ENCODE measurements at regions not wholly inside any gene's neighbourhood (a gene's known extent, or its start where the extent isn't known, plus 50 kb on each side); places are given as distances from the start of the nearest gene placed in this dataset.

DNA sequence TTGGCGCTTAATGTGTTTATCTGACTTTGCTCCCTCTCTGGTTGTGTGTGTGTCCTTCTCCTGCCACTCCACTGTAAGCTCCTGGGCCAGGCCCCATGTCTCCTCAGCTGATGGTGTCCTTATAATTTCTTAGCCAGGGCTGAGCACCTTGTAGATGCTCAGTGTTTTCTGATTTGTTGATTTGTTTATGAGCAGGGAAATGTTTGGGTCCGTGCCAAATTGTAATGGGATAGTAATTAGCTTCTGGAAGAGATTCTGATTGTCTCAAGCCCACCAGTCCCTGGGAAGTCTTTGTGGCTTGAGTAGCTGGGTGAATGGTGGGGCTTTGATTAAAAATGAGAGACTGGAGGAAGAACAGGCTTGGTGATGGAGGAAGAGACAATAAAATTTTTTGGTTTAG, 270.5 kb downstream of the MYCN start:
- H3K36me3 ChIP-seq (ENCODE audit: insufficient read depth, low read length), result no peaks in the 10 kb centered on the region
- no peaks in the 10 kb centered on the region for H3K9me3 ChIP-seq (ENCODE audit: low read length)
- H3K4me1 ChIP-seq (ENCODE audit: insufficient read depth, low read length), result no peaks in the 10 kb centered on the region

DNA sequence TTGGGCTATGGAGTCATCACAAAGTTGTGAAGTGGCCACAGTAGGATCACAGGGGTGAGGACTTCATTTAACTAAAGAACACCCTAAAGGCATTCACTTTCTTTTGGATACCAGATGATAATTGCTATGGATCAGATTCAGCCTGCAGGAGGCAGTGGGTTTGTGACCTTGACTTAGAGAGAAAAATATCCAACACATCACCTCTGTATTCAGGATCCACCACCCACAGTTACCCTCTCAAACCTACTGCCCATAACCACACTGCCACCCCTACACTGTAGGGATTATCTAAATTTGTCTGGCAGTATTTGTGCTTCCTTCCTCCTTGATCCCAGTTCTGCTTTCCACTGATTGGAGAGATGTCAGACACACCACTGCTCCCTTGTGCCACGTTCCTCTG, 269.4 kb downstream of the MYCN start:
- Histone ChIP-seq H3K27me3 (ENCODE audit: control insufficient read depth in 1 of 2, insufficient read depth in 2 of 2, low read length in 2 of 2) (no peaks in the 10 kb centered on the region), H3K4me3 (ENCODE audit: low read depth in 1 of 2, low read length in 2 of 2) (no peak overlapping the region), H3K9me3 (ENCODE audit: low read length) (no peaks in the 10 kb centered on the region), H3K9ac (ENCODE audit: low read length) (no peak overlapping the region), H3K27ac (ENCODE audit: low read depth, low read length) (no peak overlapping the region), H3K4me1 (ENCODE audit: insufficient read depth, low read length) (no peaks in the 10 kb centered on the region), H3K36me3 (ENCODE audit: insufficient read depth, low read length) (no peaks in the 10 kb centered on the region)

More for the DNA sequence above, 270.5 kb downstream of the MYCN start:
- H3K27me3 ChIP-seq (ENCODE audit: control insufficient read depth in 1 of 2, insufficient read depth in 2 of 2, low read length in 2 of 2), result no peaks in the 10 kb centered on the region
- no peak overlapping the region for H3K9ac ChIP-seq (ENCODE audit: low read length)
- H3K4me3 ChIP-seq (ENCODE audit: low read depth in 1 of 2, low read length in 2 of 2), result no peak overlapping the region
- H3K27ac ChIP-seq (ENCODE audit: low read depth, low read length), result no peak overlapping the region

DNA sequence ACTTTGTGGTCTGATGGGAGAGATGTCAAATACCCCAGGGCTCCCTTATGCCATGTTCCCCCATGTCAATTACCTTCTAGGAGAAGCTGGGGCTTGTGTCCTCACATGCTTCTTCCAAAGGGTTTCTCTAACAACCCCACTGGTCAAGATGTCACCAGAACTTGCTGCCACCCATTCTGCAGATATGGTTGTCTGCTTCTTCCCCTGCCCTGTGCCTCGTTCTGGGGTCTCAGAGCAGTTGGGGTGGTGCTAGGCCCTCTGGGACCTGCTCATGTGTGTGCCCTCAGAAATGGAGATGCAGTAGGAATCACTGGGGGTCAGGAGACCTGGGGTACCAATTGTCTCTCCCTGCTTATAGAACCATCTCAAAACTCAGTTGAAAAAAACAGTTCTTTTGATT, 268.6 kb downstream of the MYCN start:
- Histone ChIP-seq H3K4me3 (ENCODE audit: low read depth in 1 of 2, low read length in 2 of 2) (no peak overlapping the region), H3K4me1 (ENCODE audit: insufficient read depth, low read length) (no peaks in the 10 kb centered on the region), H3K36me3 (ENCODE audit: insufficient read depth, low read length) (no peaks in the 10 kb centered on the region), H3K9me3 (ENCODE audit: low read length) (no peaks in the 10 kb centered on the region), H3K9ac (ENCODE audit: low read length) (no peak overlapping the region), H3K27ac (ENCODE audit: low read depth, low read length) (no peak overlapping the region), H3K27me3 (ENCODE audit: control insufficient read depth in 1 of 2, insufficient read depth in 2 of 2, low read length in 2 of 2) (no peaks in the 10 kb centered on the region)

DNA sequence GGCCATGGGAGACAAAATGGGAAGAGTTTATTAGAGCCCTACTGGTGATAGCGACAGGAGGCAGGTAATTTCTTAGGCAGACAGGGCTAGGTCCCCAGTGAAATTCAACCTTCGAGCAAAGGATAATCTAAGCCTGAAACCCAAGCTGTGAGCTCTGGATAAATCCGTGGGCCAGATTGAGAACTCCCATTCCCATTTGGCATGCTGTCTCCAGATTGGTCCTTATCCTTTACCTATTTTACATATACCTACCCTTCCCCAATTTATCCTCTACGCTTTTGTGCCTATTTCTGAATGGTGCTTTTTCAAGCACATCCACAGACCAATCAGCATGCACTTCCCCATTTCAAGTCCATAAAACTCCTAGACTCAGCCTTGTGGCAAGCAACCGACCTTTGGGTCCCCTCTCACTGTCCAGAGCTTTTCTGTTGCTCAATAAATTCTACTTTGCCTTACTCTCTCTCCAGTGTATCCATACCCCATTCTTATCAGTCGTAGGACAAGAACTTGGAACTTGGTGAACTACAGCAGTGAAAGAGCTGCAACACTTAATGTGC, 268.0 kb downstream of the MYCN start:
- H3K27me3 ChIP-seq (ENCODE audit: control insufficient read depth in 1 of 2, insufficient read depth in 2 of 2, low read length in 2 of 2), result no peaks in the 10 kb centered on the region
- no peaks in the 10 kb centered on the region for H3K9me3 ChIP-seq (ENCODE audit: low read length)
- H3K9ac ChIP-seq (ENCODE audit: low read length), result no peak overlapping the region
- no peaks in the 10 kb centered on the region for H3K36me3 ChIP-seq (ENCODE audit: insufficient read depth, low read length)
- no peaks in the 10 kb centered on the region for H3K4me1 ChIP-seq (ENCODE audit: insufficient read depth, low read length)
- H3K4me3 ChIP-seq (ENCODE audit: low read depth in 1 of 2, low read length in 2 of 2), result no peak overlapping the region
- no peak overlapping the region for H3K27ac ChIP-seq (ENCODE audit: low read depth, low read length)

DNA sequence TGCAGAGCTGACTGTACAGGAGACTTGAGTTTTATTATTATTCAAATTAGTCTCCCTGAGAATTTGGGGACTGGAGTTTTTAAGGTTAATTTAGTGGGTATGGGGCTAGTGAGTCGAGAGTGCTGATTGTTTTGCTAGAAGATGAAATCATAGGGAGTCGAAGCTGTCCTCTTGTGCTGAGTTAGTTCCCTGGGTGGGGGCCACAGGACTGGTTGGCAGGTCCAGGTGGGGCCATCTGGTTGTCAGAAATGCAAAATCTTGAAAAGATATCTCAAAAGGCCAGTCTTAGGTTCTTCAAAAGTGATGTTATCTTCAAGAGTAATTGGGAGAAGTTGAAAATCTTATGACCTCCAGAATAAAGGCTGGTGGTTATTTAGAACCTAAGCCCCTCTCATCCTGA, 267.3 kb downstream of the MYCN start:
- Histone ChIP-seq H3K9me3 (ENCODE audit: low read length) (no peaks in the 10 kb centered on the region), H3K4me3 (ENCODE audit: low read depth in 1 of 2, low read length in 2 of 2) (no peak overlapping the region), H3K9ac (ENCODE audit: low read length) (no peak overlapping the region), H3K27me3 (ENCODE audit: control insufficient read depth in 1 of 2, insufficient read depth in 2 of 2, low read length in 2 of 2) (no peaks in the 10 kb centered on the region), H3K36me3 (ENCODE audit: insufficient read depth, low read length) (no peaks in the 10 kb centered on the region), H3K4me1 (ENCODE audit: insufficient read depth, low read length) (no peaks in the 10 kb centered on the region), H3K27ac (ENCODE audit: low read depth, low read length) (no peak overlapping the region)

DNA sequence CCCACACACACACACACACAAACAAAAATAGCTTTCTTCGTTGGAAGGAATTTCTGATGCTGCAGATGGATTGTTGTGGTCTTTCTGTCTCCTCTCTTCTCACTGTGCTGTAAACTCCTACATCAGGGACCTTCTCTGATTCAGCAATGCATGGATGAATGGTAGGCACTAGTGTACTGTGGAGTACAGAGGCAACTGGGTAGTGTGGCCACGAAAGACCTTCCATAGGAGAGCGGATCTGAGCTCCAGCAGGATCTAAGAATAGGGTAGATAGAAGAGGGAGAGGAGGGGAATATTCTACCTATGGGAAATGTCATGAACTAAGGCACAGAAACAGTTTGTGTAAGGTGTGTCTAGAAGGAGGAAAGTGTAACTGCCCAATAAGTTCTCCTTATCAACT, 266.8 kb downstream of the MYCN start:
- H3K27me3 ChIP-seq (ENCODE audit: control insufficient read depth in 1 of 2, insufficient read depth in 2 of 2, low read length in 2 of 2), result no peaks in the 10 kb centered on the region
- no peak overlapping the region for H3K4me3 ChIP-seq (ENCODE audit: low read depth in 1 of 2, low read length in 2 of 2)
- no peaks in the 10 kb centered on the region for H3K36me3 ChIP-seq (ENCODE audit: insufficient read depth, low read length)
- H3K27ac ChIP-seq (ENCODE audit: low read depth, low read length), result no peak overlapping the region
- no peak overlapping the region for H3K9ac ChIP-seq (ENCODE audit: low read length)
- H3K4me1 ChIP-seq (ENCODE audit: insufficient read depth, low read length), result no peaks in the 10 kb centered on the region
- H3K9me3 ChIP-seq (ENCODE audit: low read length), result no peaks in the 10 kb centered on the region

DNA sequence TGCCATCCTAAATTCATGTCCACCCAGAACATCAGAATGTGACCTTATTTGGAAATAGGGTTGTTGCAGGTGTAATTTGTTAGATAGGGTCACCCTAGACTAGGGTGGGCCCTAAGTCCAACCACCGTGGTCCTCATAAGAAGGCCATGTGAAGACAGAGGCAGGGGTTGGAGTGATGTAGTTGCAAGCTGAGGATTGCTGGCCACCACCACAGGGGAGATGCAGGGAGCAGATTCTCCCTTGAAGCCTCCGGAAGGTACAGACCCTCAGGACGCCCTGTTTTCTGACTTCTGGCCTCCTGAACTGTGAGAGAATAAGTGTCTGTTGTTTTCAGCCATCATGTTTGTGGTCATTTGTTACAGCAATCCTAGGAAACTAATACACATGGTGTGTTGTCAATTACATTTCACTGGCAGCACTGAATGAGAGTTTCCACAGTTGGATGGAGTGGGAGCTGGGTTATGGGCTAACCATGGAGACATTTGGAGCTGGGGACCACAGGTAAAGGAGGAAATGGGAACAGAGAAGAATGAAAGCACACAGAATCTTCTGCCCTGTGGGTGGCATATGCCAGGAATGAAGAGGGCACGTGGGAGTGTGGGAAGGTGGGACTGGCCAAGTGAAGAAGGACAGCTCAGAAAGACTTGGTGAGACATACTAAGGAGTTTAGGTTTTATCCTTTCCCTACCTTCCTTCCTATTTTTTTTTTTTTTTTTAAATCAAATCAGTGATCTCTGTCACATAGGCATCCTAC, 266.0 kb downstream of the MYCN start:
- Histone ChIP-seq H3K4me1 (ENCODE audit: insufficient read depth, low read length) (no peaks in the 10 kb centered on the region), H3K9ac (ENCODE audit: low read length) (no peak overlapping the region)

DNA sequence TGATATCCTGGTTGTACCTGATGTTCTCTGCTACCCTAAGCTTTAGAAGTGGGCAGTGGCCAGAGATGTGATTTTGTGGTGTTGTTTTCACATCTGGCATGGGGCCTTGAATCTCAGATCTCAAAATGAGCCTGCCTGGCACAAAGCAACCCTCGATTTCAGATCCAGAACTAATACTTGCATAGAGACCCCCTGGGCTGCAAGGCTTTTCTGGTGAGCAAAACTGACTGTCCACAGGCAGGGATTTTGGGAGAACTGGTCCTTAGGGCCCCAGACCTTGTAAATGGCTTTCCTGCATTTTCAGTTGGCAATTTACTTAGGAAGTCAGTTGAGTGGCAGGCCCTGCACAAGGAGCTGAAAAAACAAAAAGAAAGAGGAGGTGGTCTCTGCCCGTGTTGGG, 265.3 kb downstream of the MYCN start:
- Histone ChIP-seq H3K4me1 (ENCODE audit: insufficient read depth, low read length) (no peaks in the 10 kb centered on the region), H3K9me3 (ENCODE audit: low read length) (no peaks in the 10 kb centered on the region), H3K27me3 (ENCODE audit: control insufficient read depth in 1 of 2, insufficient read depth in 2 of 2, low read length in 2 of 2) (no peaks in the 10 kb centered on the region), H3K4me3 (ENCODE audit: low read depth in 1 of 2, low read length in 2 of 2) (no peak overlapping the region), H3K36me3 (ENCODE audit: insufficient read depth, low read length) (no peaks in the 10 kb centered on the region), H3K9ac (ENCODE audit: low read length) (no peak overlapping the region), H3K27ac (ENCODE audit: low read depth, low read length) (no peak overlapping the region)

More for the DNA sequence above, 266.0 kb downstream of the MYCN start:
- H3K27ac ChIP-seq (ENCODE audit: low read depth, low read length), result no peak overlapping the region
- no peaks in the 10 kb centered on the region for H3K36me3 ChIP-seq (ENCODE audit: insufficient read depth, low read length)
- H3K9me3 ChIP-seq (ENCODE audit: low read length), result no peaks in the 10 kb centered on the region
- H3K27me3 ChIP-seq (ENCODE audit: control insufficient read depth in 1 of 2, insufficient read depth in 2 of 2, low read length in 2 of 2), result no peaks in the 10 kb centered on the region
- no peak overlapping the region for H3K4me3 ChIP-seq (ENCODE audit: low read depth in 1 of 2, low read length in 2 of 2)

DNA sequence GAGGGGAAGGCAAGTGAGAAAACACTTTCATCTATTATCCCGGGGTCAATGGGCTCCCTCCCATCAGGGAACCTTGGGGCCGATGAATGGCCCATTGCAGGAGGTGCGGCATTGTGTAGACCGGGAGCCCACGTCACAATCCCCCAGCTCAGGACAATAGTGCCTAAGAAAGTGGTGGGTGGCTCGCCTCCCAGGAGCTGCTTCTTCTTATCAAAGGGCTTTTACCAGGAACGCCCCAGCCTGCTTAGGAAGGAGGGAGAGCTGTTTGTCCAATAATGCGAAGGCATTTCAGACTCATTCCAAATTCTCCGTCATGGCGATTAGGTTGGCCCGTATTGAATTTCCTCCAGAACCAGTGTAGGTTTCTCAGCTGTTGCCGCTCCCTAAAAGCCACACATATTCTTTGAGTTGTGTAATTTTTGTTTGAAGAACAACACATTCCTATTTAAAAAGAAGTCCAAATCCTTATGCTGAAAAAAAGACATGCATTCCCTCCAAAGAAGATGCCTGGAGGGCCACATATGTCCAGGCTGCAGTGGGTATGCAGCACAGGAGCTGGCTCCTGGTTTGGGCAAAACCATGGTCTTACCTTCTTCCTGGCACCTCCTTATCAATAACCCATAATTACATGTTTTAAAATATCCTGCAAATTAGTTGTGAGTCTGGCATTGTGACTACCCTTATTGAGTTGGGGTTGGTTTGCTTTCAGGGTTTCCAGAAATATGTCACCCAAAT, 264.7 kb downstream of the MYCN start:
- H3K36me3 ChIP-seq (ENCODE audit: insufficient read depth, low read length), result no peaks in the 10 kb centered on the region
- no peaks in the 10 kb centered on the region for H3K4me1 ChIP-seq (ENCODE audit: insufficient read depth, low read length)
- no peak overlapping the region for H3K9ac ChIP-seq (ENCODE audit: low read length)
- no peak overlapping the region for H3K4me3 ChIP-seq (ENCODE audit: low read depth in 1 of 2, low read length in 2 of 2)
- H3K27me3 ChIP-seq (ENCODE audit: control insufficient read depth in 1 of 2, insufficient read depth in 2 of 2, low read length in 2 of 2), result no peaks in the 10 kb centered on the region
- no peak overlapping the region for H3K27ac ChIP-seq (ENCODE audit: low read depth, low read length)
- no peaks in the 10 kb centered on the region for H3K9me3 ChIP-seq (ENCODE audit: low read length)

DNA sequence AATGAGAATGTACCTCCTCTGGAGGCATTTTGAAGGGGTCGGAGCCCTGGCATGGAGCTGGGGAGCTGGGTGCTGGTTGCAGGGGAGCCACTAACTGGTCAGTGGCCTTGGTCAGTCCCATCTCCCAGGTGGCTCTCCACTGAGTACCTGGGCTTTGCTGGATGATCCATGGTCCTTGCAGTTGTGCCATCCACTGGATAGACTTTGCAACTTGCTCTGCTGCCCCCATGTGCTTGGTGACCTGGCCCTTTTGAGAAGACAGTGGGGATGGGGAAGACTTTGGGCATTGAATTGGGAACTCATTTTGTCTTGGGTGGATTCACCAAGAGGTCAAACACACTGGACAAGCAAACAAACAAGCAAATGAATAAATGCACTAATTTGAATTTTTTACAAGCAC, 263.9 kb downstream of the MYCN start:
- Histone ChIP-seq H3K27me3 (ENCODE audit: control insufficient read depth in 1 of 2, insufficient read depth in 2 of 2, low read length in 2 of 2) (no peaks in the 10 kb centered on the region), H3K36me3 (ENCODE audit: insufficient read depth, low read length) (no peaks in the 10 kb centered on the region), H3K4me1 (ENCODE audit: insufficient read depth, low read length) (no peaks in the 10 kb centered on the region), H3K9ac (ENCODE audit: low read length) (no peak overlapping the region), H3K9me3 (ENCODE audit: low read length) (no peaks in the 10 kb centered on the region), H3K4me3 (ENCODE audit: low read depth in 1 of 2, low read length in 2 of 2) (no peak overlapping the region), H3K27ac (ENCODE audit: low read depth, low read length) (no peak overlapping the region)

DNA sequence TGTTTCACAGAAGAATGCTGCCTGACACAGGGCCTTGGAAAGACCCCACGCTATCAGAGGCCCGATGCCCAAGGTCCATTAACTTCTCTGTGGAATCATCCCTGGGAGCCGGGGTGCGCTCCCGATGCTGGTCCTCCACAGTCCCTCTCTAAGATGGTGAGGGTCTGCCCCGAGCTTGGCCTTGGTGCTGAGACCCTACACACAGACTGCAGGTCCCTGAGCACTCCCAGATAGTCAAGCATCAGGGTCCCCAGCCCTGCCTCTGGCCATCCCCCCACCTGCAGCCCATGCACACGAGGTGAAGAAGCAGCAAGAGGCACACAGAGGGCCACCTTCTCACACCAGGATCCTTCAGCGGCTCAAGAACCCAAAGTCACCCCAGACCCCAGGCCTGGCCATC, 263.3 kb downstream of the MYCN start:
- Histone ChIP-seq H3K9me3 (ENCODE audit: low read length) (no peaks in the 10 kb centered on the region), H3K4me3 (ENCODE audit: low read depth in 1 of 2, low read length in 2 of 2) (no peak overlapping the region), H3K9ac (ENCODE audit: low read length) (no peak overlapping the region), H3K27me3 (ENCODE audit: control insufficient read depth in 1 of 2, insufficient read depth in 2 of 2, low read length in 2 of 2) (no peaks in the 10 kb centered on the region), H3K4me1 (ENCODE audit: insufficient read depth, low read length) (no peaks in the 10 kb centered on the region), H3K27ac (ENCODE audit: low read depth, low read length) (no peak overlapping the region), H3K36me3 (ENCODE audit: insufficient read depth, low read length) (no peaks in the 10 kb centered on the region)
